Upper lobe of right lung (tissue), 1 donor: ENCODE measurements at regions not wholly inside any gene's neighbourhood (a gene's known extent, or its start where the extent isn't known, plus 50 kb on each side); places are given as distances from the start of the nearest gene placed in this dataset.
"Not testable (repeated sequence)": the region's sequence is repeated elsewhere in the genome, so short reads cannot be mapped to it uniquely, and the experiment has no call there.

Source experiments
- ATAC-seq: fragments of 200-7000 bp; cut with Tn5 transposase; one replicate; pipeline ENCODE4 v1.9.1; 2020; ENCODE audit warnings: mild to moderate bottlenecking, moderate library complexity
- DNase-seq: peaks from one replicate; pipeline ENCODE4 v3.0.0-alpha.2; 2020
- H3K27ac ChIP-seq: fragments of 200-600 bp; one replicate; pipeline ENCODE4 v1.8.0; 2022
- H3K27me3 ChIP-seq: fragments of 200-600 bp; one replicate; pipeline ENCODE4 v1.8.0; 2022; ENCODE audit warnings: mild to moderate bottlenecking
- H3K36me3 ChIP-seq: fragments of 200-600 bp; one replicate; pipeline ENCODE4 v1.8.0; 2022
- H3K4me1 ChIP-seq: fragments of 200-600 bp; one replicate; pipeline ENCODE4 v1.8.0; 2022
- H3K4me3 ChIP-seq: fragments of 200-600 bp; one replicate; pipeline ENCODE4 v1.8.0; 2022; ENCODE audit warnings: mild to moderate bottlenecking
- H3K9me3 ChIP-seq: fragments of 200-600 bp; one replicate; pipeline ENCODE4 v1.8.0; 2022
- intact Hi-C: fragments of 100-400 bp; cut with DNase I; formaldehyde crosslinking; loops from one replicate; pipeline ENCODE4 v1.11.0; 2022
- TF ChIP-seq, protein P1 (sequence below): fragments of 200-600 bp; IDR thresholded peaks from one replicate; pipeline ENCODE4 v1.8.0; 2022; ENCODE audit warnings: antibody characterized with exemption
- donor health status: DM: no; HTN: yes; CAD: no; lungs with severe emphysema.

DNA sequence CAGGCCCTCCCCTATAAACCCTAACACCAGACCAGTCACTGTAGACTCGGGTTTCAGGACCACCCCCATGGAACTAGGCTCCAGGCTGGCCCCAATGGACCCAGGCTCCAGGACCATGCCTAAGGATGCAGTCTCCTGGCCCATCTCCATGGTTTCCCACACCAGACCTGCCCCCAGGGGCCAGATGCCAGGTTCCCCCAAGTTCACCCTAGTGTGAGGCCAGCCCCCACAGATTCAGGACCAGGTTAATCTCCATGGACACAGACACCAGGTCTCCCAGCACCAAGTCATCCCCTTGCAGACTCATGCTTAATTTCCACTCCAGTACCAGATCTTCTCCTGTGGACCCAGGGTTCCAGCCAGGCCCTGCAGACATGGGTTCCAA, 103.8 kb upstream of the LANCL2 start:
- Histone ChIP-seq H3K36me3 (no peaks in the 10 kb centered on the region), H3K9me3 (no peaks in the 10 kb centered on the region), H3K27ac (no peak overlapping the region), H3K27me3 (peaks cover under 1% of the 10 kb centered on the region), H3K4me3 (no peak overlapping the region), H3K4me1 (no peaks in the 10 kb centered on the region)
- TF ChIP-seq, protein P1, sequence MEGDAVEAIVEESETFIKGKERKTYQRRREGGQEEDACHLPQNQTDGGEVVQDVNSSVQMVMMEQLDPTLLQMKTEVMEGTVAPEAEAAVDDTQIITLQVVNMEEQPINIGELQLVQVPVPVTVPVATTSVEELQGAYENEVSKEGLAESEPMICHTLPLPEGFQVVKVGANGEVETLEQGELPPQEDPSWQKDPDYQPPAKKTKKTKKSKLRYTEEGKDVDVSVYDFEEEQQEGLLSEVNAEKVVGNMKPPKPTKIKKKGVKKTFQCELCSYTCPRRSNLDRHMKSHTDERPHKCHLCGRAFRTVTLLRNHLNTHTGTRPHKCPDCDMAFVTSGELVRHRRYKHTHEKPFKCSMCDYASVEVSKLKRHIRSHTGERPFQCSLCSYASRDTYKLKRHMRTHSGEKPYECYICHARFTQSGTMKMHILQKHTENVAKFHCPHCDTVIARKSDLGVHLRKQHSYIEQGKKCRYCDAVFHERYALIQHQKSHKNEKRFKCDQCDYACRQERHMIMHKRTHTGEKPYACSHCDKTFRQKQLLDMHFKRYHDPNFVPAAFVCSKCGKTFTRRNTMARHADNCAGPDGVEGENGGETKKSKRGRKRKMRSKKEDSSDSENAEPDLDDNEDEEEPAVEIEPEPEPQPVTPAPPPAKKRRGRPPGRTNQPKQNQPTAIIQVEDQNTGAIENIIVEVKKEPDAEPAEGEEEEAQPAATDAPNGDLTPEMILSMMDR = no peak
- no peak for DNase-seq
- intact Hi-C loops = no loop called here
- ATAC-seq = no peak

DNA sequence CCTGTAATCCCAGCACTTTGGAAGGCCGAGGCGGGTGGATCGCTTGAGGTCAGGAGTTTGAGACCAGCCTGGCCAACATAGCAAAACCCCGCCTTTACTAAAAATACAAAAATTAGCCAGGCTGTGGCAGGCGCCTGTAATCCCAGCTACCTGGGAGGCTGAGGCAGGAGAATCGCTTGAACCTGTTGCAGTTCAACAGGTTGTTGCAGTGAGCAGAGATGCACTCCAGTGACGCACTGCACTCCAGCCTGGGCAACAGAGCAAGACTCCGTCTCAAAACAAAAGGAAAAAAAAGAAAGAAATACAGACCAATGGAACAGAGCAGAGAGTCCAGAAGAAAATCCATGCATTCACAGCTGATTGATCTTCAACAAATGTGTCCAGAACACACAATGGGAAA, 99.8 kb upstream of the LANCL2 start:
- H3K4me3 ChIP-seq, intact Hi-C loops, ATAC-seq, H3K27me3 ChIP-seq, H3K9me3 ChIP-seq, H3K27ac ChIP-seq, H3K4me1 ChIP-seq, H3K36me3 ChIP-seq, DNase-seq: not testable (repeated sequence)

DNA sequence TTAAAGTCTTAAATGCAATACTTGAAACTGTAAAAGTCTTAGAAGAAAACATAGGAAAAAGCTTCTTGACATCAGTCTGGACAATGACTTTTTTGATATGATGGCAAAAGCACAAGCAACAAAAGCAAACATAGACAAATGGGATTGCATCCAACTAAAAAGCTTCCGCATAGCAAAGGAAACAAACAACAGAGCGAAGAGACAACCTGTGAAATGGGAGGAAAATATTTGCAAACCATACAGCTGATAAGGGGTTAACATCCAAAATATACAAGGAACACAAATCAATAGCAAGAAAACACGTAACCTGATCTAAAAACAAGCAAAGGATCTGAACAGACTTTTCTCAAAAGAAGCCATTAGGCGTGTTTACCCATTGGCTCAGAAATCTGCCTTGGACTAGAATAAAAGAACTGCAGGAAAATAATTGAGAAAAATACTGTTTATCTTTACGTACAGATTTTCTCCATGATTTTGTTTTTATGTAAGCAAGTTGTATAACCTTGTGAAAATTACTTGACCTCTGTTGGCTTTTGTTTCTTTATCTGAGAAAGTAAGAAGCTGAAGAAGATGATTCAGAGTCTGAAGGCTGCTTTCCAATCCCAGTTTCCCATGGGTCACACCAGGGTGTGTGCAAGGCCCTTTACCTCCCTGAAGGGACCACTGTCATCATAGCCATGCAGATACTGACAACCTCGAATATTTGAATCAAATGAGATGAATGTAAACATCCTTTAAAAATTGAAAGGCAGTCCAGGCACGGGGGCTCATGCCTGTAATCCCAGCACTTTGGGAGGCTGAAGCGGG, 99.1 kb upstream of the LANCL2 start:
- no peak for DNase-seq
- no peaks in the 10 kb centered on the region for H3K9me3 ChIP-seq
- H3K4me1 ChIP-seq = no peaks in the 10 kb centered on the region
- TF ChIP-seq, protein P1 = no peak
- no peak overlapping the region for H3K27ac ChIP-seq
- H3K4me3 ChIP-seq = no peak overlapping the region
- H3K36me3 ChIP-seq = no peaks in the 10 kb centered on the region
- H3K27me3 ChIP-seq = no peaks in the 10 kb centered on the region
- ATAC-seq = no peak
- intact Hi-C loops = no loop called here

DNA sequence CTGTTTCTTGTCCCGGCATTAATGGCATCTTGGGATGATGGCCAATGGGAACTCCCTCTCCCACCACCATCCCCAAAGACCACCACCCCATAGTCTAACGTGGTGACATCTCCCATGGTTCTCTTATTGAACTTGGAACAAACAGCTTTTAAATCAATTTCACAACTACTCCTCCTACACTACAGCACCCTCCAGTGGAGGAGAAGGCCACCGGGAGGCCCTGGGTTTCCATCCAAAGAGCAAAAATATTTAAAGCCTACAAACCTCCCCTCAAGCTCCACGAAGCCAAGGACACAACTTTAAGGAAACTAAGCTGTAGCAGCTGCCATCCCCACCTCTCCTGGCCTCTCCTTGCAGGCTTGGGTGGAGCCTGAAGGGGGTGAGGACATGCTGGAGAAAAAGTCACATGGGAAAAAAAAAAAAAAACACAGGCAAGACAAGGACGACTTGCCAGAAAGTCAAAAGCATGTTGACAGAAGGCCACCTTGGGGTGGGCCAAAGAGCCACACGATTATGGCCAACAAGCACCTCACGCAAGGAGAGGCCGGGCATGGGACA, 94.0 kb upstream of the LANCL2 start:
- Histone ChIP-seq H3K4me3 (no peak overlapping the region), H3K27ac (no peak overlapping the region), H3K27me3 (no peaks in the 10 kb centered on the region), H3K4me1 (no peaks in the 10 kb centered on the region), H3K36me3 (no peaks in the 10 kb centered on the region), H3K9me3 (no peaks in the 10 kb centered on the region)
- TF ChIP-seq, protein P1 = no peak
- no peak for DNase-seq
- ATAC-seq = no peak
- intact Hi-C loops = loop anchor here (10.0 kb wide), 1 partner anchor 144 kb away; no protein-coding TSS in a partner anchor

DNA sequence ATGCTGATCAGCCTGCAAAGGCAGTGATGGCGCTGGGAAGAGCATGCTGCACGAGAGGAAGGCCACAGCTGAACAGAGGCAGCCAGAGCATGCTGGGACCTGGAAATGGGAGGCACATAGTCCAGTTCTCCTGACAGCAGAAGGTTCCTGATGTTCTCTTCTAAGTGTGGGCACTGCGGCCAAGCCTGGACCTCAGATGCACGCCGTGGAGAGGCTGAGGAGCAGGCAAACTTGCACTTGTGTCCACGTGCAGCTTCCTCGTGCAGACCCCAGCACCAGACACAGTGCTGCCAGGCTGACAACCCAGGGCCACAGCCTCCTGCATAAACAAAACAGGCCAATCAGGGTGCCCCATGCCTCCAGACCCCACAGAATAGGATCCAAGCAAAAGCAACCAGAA, 93.5 kb upstream of the LANCL2 start:
- H3K27ac ChIP-seq = no peak overlapping the region
- TF ChIP-seq, protein P1 = no peak
- H3K9me3 ChIP-seq = no peaks in the 10 kb centered on the region
- ATAC-seq = no peak
- no peaks in the 10 kb centered on the region for H3K27me3 ChIP-seq
- no peak for DNase-seq
- no peak overlapping the region for H3K4me3 ChIP-seq
- H3K4me1 ChIP-seq = no peaks in the 10 kb centered on the region
- H3K36me3 ChIP-seq = no peaks in the 10 kb centered on the region
- intact Hi-C loops = loop anchor here (10.0 kb wide), 1 partner anchor 143 kb away; no protein-coding TSS in a partner anchor

DNA sequence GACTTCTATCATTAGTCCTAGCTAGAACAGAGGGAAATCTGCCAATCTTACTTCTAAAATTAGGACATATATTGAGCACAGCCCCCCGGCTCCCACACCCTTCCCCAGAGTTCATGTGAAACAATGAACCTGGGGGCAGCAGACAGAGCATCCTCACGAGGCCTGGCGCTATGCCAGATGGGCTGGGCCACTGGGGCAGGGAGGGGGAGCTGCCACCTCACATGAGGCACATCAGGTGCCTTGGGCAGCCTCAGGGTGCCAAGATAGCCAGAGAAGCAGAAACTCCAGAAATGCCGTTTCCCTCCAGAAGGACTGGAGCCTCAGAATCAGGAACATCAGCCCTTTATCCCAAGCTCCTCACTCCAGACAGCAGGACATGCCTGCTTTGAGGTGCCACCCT, 92.8 kb upstream of the LANCL2 start:
- no peak for DNase-seq
- intact Hi-C loops = loop anchor here (10.0 kb wide), 1 partner anchor 142 kb away; no protein-coding TSS in a partner anchor
- ATAC-seq = no peak
- TF ChIP-seq, protein P1 = no peak
- H3K27me3 ChIP-seq = no peaks in the 10 kb centered on the region
- no peak overlapping the region for H3K4me3 ChIP-seq
- no peak overlapping the region for H3K27ac ChIP-seq
- H3K4me1 ChIP-seq = no peaks in the 10 kb centered on the region
- no peaks in the 10 kb centered on the region for H3K9me3 ChIP-seq
- no peaks in the 10 kb centered on the region for H3K36me3 ChIP-seq
